ENCODE measurements at regions not wholly inside any gene's neighbourhood (a gene's known extent, or its start where the extent isn't known, plus 50 kb on each side); places are given as distances from the start of the nearest gene placed in this dataset.
"Not testable (repeated sequence)": the region's sequence is repeated elsewhere in the genome, so short reads cannot be mapped to it uniquely, and the experiment has no call there.

GRCh38 chr5:88666761-88667495 lies 216.1 kb downstream of the MEF2C start:
- no peak for DNase-seq

GRCh38 chr5:88665750-88666215 lies 217.2 kb downstream of the MEF2C start:
- no peak for DNase-seq

DNA sequence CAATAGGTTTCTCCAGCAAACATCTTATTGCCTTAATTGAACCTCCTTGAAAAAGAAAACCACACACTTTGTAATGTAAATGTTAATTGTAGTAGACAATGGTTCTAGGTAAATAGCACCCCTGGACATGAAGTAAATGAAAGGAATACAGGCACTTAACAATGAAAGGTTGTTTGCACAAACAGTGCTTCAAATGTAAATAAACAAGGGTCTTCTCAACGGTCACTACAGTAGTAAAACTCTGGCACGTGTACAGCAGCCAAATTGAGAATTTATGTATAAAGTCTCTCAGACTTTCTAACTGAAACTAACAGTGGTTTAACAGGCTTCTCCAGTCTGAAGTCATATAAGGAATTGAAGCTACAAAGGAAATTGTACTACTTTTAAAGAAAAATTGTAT lies 218.3 kb downstream of the MEF2C start:
- no peak for DNase-seq

- no peak for DNase-seq
Observed at GRCh38 chr5:88663793-88664216, 219.2 kb downstream of the MEF2C start.

DNA sequence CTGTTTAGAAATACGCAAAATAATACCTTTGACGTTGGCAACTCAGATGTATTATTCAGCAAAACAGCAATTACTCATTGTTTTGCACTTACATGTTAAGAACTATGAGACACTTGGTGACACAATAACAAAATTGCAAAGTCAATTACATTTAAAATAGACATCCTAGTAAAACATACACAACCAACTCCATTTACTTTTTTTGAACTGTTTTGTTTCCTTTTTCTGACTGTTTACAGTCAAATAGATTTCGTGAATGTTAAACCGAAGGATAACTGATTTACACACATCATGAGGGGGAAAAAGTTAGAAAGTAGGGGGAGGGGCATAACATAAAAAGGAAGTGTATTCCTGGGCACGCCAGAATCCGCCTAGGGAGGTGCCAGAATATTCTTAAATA lies 220.1 kb downstream of the MEF2C start:
- DNase-seq, result no peak

GRCh38 chr5:88661806-88662207 lies 221.2 kb downstream of the MEF2C start:
- DNase-seq, result no peak

- DNase-seq, result no peak
Observed at GRCh38 chr5:88660947-88661805, 221.8 kb downstream of the MEF2C start.

DNA sequence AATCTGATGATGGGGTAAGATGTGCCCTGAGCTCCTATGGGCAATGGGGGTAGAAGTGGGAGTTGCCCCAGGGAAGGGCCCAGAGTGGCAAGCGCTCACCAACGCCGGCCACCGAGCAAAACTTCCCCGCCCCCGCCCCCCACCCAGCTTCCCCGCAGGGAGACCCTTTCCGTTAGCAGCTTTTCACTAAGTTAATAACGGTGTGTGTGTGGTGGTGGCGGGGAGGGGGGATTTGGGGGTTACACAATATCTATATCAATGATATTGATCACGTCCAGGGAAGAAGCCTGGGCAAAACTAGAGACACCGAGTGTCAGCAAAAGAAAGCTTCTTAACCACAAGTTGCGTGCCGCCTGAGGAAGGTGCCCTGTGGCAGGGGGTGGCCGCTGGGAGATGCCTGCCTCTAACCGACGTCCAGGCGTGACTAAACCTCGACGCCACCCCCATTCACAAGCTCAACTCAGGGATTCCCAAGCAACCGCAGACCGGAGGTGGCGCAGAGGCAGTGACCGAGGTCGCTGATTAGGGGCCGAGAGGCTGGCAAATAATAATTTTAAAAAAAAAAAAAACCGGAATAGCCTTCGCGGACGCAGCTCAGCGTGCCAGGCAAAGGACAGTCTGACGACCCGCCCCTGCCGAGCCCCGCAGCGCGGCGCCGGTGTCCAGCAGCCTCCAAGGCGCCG lies 222.6 kb downstream of the MEF2C start:
- DNase-seq, result no peak

GRCh38 chr5:88659529-88660263 lies 223.3 kb downstream of the MEF2C start:
- no peak for DNase-seq

- no peak for DNase-seq
Observed at GRCh38 chr5:88658886-88659285, 224.1 kb downstream of the MEF2C start.

DNA sequence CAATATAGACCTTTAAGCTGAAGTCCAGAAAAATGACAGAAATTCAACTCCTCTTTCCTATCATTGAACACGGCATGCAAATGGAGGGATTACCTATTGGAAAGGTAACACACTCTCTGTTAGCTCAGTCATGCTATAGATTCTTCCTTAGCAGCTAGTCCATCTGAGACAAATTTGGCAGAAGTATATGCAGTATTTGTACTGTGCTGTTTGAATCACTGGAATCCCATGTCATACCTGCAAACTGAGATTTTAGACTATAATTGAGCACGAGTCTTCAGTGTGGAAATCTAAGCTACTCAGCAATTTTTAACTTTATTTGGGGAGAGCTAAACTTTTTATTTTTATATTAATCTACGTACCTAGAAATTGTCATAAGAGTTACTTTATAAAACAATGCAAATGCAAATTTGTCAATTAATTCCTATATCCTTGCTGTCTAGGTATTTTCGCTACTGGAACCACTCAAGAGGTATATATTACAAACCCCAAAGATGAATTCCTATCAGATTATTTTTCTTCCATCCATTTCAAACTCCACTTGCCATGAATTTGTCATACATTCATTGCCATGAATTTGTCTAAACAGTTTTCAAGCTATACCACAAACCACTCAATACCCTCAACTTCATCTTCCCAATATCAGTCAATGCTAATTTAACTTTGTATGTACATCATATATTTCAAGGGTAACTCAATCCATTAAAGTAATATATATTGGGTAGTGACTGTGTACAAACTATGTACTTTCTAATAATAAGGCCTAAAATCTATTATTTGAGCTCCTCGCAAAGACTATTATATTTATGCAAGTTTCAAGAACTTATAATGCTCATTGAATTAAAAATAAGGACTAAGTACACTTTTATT lies 224.8 kb downstream of the MEF2C start:
- no peak for DNase-seq

DNA sequence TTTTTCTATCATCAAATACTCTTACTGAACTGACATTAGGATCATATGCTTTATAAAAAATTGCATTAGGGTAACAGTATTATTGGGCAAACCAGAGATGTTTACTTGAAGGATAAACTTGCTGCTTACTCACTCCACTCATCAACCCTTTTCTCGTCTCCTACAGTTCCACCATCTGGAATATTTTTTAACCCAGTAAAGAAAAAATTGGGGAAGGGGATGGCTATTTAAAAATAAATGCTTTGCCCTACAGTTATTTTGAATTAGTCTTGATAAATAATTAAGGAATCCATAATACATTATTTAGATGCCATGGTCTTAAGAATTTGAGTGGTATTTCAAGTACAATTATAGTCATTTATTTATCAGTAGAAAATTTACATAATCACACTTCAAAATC lies 225.8 kb downstream of the MEF2C start:
- DNase-seq, result no peak

- DNase-seq, result no peak
Observed at GRCh38 chr5:88656221-88656950, 226.6 kb downstream of the MEF2C start.

DNA sequence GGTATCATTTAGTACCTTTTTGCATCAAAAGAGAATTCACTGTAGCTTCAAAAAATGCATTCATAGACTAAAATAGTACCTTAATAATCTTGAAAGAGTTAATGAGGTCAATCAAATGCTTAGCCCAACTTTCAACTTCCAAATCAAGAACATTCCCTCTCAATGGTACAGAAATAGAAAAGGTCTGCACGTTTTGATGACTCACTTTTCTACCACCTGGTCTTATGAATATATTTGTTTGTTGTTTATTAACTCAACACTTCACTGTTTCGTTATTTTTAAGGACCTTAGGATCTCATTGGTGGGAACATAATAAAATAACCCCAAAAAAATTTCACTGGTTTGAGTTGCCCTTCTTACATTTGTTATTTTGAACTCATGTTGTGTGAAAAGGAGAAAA lies 229.5 kb downstream of the MEF2C start:
- DNase-seq, result no peak

DNA sequence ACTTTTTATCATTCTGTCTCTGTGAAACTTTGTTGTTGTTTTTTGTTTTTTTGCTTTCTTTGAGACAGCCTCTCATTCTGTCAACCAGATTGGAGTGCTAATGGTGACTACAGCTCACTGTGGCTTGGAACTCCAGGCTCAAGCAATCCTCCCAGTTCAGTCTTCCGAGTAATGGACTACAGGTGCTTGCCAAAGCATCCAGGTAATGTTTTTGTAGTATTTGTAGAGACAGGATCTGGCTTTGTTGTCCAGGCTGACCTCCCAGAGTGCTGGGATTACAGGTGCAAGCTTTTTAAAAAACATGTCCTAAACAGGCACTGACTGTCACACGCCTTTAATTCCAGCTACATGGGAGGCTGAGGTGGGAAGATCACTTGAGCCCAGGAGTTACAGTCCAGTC lies 235.1 kb downstream of the MEF2C start:
- DNase-seq, result no peak

DNA sequence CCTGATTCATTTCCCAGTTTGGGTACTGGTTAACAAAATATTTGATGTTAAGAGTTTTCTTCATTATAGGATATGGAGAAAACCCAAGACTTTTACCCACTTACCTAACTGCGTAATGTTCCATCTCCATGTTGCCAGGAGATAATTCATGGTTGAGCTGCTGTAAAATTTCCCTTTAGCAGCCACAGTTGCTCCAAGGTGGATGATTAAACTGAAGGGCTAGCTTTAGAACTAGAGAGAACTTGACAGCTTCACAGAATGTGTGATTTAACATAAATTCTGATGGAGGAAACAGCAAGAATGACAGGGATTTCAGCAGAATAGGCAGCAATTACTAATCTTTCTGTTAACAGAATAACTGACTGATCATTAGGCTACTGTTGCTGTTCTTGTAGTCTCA lies 236.1 kb downstream of the MEF2C start:
- no peak for DNase-seq

DNA sequence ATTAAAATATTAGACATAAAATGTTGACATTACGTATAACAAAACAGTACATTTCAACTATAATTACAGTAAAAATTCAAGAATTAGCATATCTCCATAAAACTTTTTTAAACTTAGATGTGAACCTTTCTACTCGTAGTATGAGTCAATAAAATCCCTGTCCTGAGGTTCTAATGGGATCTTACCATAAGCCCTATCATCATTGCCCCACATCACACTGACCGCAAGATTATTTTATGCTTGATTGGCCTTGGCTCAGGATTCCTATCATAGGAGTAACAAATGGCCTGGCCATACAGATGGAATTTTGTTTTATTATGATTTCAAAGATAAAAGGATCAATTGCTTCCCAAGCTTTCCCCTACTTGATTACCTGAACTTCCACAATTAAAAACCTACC lies 238.3 kb downstream of the MEF2C start:
- no peak for DNase-seq

- DNase-seq, result no peak
Observed at GRCh38 chr5:88643315-88643714, 239.7 kb downstream of the MEF2C start.

- DNase-seq, result no peak
Observed at GRCh38 chr5:88634014-88634413, 249.0 kb downstream of the MEF2C start.

DNA sequence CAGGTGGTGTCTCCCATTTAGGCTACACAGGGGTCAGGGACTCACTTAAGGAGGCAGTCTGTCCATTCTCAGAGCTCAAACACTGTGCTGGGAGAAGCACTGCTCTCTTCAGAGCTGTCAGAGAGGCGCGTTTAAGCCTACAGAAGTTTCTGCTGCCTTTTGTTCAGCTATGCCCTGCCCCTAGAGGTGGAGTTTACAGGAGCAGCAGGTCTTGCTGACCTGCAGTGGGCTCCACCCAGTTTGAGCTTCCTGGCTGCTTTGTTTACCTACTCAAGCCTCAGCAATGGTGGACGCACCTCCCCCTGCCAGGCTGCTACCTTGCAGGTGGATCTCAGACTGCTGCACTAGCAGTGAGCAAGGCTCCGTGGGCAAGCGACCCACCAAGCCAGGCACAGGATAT lies 260.1 kb downstream of the MEF2C start:
- not testable (repeated sequence) for DNase-seq

- not testable (repeated sequence) for DNase-seq
Observed at GRCh38 chr5:88615767-88616166, 267.2 kb downstream of the MEF2C start.

All from inflammatory macrophage (primary cell).